ENCODE measurements at regions not wholly inside any gene's neighbourhood (a gene's known extent, or its start where the extent isn't known, plus 50 kb on each side); places are given as distances from the start of the nearest gene placed in this dataset.

DNA sequence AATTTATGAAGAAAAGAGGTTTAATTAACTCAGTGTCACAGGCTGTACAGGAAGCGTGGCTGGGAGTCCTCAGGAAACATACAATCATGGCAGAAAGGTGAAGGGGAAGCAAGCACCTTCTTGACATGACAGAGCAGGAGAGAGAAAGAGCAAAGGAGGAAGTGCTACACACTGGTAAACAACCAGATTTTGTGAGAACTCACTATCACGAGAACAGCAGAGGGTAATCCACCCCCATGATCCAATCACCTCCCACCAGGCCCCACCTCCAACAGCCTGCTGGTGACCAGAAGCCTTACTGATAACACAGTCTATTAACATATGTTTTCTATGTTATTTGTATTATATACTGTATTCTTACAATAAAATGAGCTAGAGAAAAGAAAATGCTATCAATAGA lies 254.8 kb downstream of the PCDH10 start:
- no peaks in the 10 kb centered on the region for H3K9me3 ChIP-seq (ENCODE audit: low read length)
- no peak overlapping the region for H3K9ac ChIP-seq (ENCODE audit: low read length)
- no peaks in the 10 kb centered on the region for H3K79me2 ChIP-seq (replicated peaks; ENCODE audit: insufficient read depth, low read length)
- no peaks in the 10 kb centered on the region for H3K27me3 ChIP-seq (ENCODE audit: insufficient read depth, low read depth, low read length)
- H3K4me3 ChIP-seq (ENCODE audit: low read length), result no peak overlapping the region
- no peaks in the 10 kb centered on the region for H4K20me1 ChIP-seq (ENCODE audit: insufficient read depth)
- no peaks in the 10 kb centered on the region for H3F3A ChIP-seq (ENCODE audit: insufficient read depth, low read length, poor library complexity, severe bottlenecking)
- no peak overlapping the region for H3K27ac ChIP-seq (ENCODE audit: low read length)
- no peaks in the 10 kb centered on the region for H3K9me2 ChIP-seq (ENCODE audit: insufficient read depth, low read length)
- H3K36me3 ChIP-seq (ENCODE audit: insufficient read depth, low read length), result no peaks in the 10 kb centered on the region
- no peak overlapping the region for H3K4me2 ChIP-seq (ENCODE audit: low read length)
- no peak overlapping the region for H2AFZ ChIP-seq (ENCODE audit: low read depth, low read length)
- TF ChIP-seq MXI1 (conservative IDR thresholded peaks at IDR 0.05; ENCODE audit: poor library complexity, severe bottlenecking) (no peak), EZH2 (IDR thresholded peaks at IDR 0.05; ENCODE audit: borderline replicate concordance, insufficient read depth, low read length, poor library complexity, severe bottlenecking) (no peak), SMC3 (conservative IDR thresholded peaks at IDR 0.05; ENCODE audit: poor library complexity) (no peak), TAF1 (IDR thresholded peaks at IDR 0.05; ENCODE audit: low read depth) (no peak), REST (IDR thresholded peaks at IDR 0.05; ENCODE audit: borderline replicate concordance) (no peak)

DNA sequence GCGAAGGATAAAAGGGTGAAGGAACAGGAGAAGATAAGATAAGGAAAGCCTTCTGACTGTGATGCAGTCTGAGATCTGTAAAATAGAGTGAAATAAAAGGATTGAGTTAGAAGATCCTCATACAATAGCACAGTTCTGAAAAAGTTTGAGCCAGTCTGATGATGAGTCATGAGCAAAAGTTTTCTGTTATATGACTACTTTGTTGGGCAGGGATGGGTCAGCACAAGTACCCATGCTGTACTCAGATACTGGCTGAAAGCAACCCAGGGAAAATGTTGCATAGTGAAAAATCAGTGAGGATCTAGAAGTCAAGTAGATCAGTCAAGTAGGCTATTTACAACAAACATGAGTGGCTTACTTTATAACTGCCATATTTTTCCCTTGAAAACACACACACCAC lies 253.5 kb downstream of the PCDH10 start:
- Histone ChIP-seq H3K9me3 (ENCODE audit: low read length) (no peaks in the 10 kb centered on the region), H3K9ac (ENCODE audit: low read length) (no peak overlapping the region), H3K9me2 (ENCODE audit: insufficient read depth, low read length) (no peaks in the 10 kb centered on the region), H4K20me1 (ENCODE audit: insufficient read depth) (no peaks in the 10 kb centered on the region), H3K27me3 (ENCODE audit: insufficient read depth, low read depth, low read length) (no peaks in the 10 kb centered on the region), H3F3A (ENCODE audit: insufficient read depth, low read length, poor library complexity, severe bottlenecking) (no peaks in the 10 kb centered on the region), H3K36me3 (ENCODE audit: insufficient read depth, low read length) (no peaks in the 10 kb centered on the region), H2AFZ (ENCODE audit: low read depth, low read length) (no peak overlapping the region), H3K27ac (ENCODE audit: low read length) (no peak overlapping the region), H3K79me2 (replicated peaks; ENCODE audit: insufficient read depth, low read length) (no peaks in the 10 kb centered on the region), H3K4me2 (ENCODE audit: low read length) (no peak overlapping the region), H3K4me3 (ENCODE audit: low read length) (no peak overlapping the region)
- TF ChIP-seq POLR2AphosphoS5 (IDR thresholded peaks at IDR 0.05) (no peak), MXI1 (conservative IDR thresholded peaks at IDR 0.05; ENCODE audit: poor library complexity, severe bottlenecking) (no peak), REST (IDR thresholded peaks at IDR 0.05; ENCODE audit: borderline replicate concordance) (no peak), TAF1 (IDR thresholded peaks at IDR 0.05; ENCODE audit: low read depth) (no peak), EP300 (conservative IDR thresholded peaks at IDR 0.05; ENCODE audit: poor library complexity, severe bottlenecking) (no peak), RAD21 (conservative IDR thresholded peaks at IDR 0.05) (no peak), SMC3 (conservative IDR thresholded peaks at IDR 0.05; ENCODE audit: poor library complexity) (no peak), EZH2 (IDR thresholded peaks at IDR 0.05; ENCODE audit: borderline replicate concordance, insufficient read depth, low read length, poor library complexity, severe bottlenecking) (no peak)
- TF ChIP-seq, protein P1, sequence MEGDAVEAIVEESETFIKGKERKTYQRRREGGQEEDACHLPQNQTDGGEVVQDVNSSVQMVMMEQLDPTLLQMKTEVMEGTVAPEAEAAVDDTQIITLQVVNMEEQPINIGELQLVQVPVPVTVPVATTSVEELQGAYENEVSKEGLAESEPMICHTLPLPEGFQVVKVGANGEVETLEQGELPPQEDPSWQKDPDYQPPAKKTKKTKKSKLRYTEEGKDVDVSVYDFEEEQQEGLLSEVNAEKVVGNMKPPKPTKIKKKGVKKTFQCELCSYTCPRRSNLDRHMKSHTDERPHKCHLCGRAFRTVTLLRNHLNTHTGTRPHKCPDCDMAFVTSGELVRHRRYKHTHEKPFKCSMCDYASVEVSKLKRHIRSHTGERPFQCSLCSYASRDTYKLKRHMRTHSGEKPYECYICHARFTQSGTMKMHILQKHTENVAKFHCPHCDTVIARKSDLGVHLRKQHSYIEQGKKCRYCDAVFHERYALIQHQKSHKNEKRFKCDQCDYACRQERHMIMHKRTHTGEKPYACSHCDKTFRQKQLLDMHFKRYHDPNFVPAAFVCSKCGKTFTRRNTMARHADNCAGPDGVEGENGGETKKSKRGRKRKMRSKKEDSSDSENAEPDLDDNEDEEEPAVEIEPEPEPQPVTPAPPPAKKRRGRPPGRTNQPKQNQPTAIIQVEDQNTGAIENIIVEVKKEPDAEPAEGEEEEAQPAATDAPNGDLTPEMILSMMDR (IDR thresholded peaks at IDR 0.05; ENCODE audit: poor library complexity, severe bottlenecking), result no peak

All from neural cell (in vitro differentiated cells).